GM23338 (cell line): ENCODE measurements at regions not wholly inside any gene's neighbourhood (a gene's known extent, or its start where the extent isn't known, plus 50 kb on each side); places are given as distances from the start of the nearest gene placed in this dataset.
A peak's percentile ranks its signal among the peaks of the same experiment; 100 is the strongest.

Experiments used
- ATAC-seq: fragments of 200-7000 bp; cut with Tn5 transposase; 3 replicates; pipeline ENCODE4 v1.9.1; 2020
- DNase-seq: peaks from one replicate; pipeline ENCODE4 v3.0.0-alpha.2; 2015; ENCODE audit warnings: low spot score
- H2AFZ ChIP-seq: fragments of 200-600 bp; sonication (generic); 2 replicates; pipeline ENCODE4 v1.8.0; 2016; ENCODE audit warnings: antibody characterized with exemption, mild to moderate bottlenecking, moderate library complexity
- H3F3A ChIP-seq: fragments of 200-600 bp; sonication (generic); replicated peaks from 2 replicates; pipeline ENCODE4 v1.8.0; 2017; ENCODE audit warnings: antibody characterized with exemption, mixed run types, low read depth
- H3K27ac ChIP-seq: fragments of 200-600 bp; sonication (generic); 2 replicates; pipeline ENCODE4 v1.6.1; 2016; ENCODE audit warnings: low read depth
- H3K27me3 ChIP-seq: fragments of 200-600 bp; sonication (generic); 2 replicates; pipeline ENCODE4 v1.8.0; 2016; ENCODE audit warnings: mild to moderate bottlenecking, mixed run types, moderate library complexity; ENCODE audit not compliant: insufficient read depth
- H3K36me3 ChIP-seq: fragments of 200-600 bp; sonication (generic); 2 replicates; pipeline ENCODE4 v1.8.0; 2016; ENCODE audit warnings: mild to moderate bottlenecking; ENCODE audit not compliant: insufficient read depth
- H3K4me1 ChIP-seq: fragments of 200-600 bp; sonication (generic); 2 replicates; pipeline ENCODE4 v1.8.0; 2016; ENCODE audit warnings: mild to moderate bottlenecking, moderate library complexity; ENCODE audit not compliant: insufficient read depth
- H3K4me2 ChIP-seq: fragments of 200-600 bp; sonication (generic); 2 replicates; pipeline ENCODE4 v1.7.1; 2017; ENCODE audit warnings: mixed run types
- H3K4me3 ChIP-seq: fragments of 200-600 bp; sonication (generic); 2 replicates; pipeline ENCODE4 v1.6.1; 2016; ENCODE audit warnings: mixed run types
- H3K79me2 ChIP-seq: fragments of 200-600 bp; sonication (generic); replicated peaks from 2 replicates; pipeline ENCODE4 v1.8.0; 2017; ENCODE audit warnings: mild to moderate bottlenecking; ENCODE audit not compliant: insufficient read depth
- H3K9me2 ChIP-seq: fragments of 200-600 bp; sonication (generic); 2 replicates; pipeline ENCODE4 v1.8.0; 2017; ENCODE audit not compliant: insufficient read depth
- H4K20me1 ChIP-seq: fragments of 200-600 bp; sonication (generic); replicated peaks from 2 replicates; pipeline ENCODE4 v1.8.0; 2017; ENCODE audit warnings: mild to moderate bottlenecking; ENCODE audit not compliant: insufficient read depth
- H3K27ac Mint-ChIP-seq: 2 replicates; pipeline ENCODE4 v1.8.0; 2020; ENCODE audit warnings: inconsistent platforms, mild to moderate bottlenecking, moderate library complexity, mixed read lengths
- H3K27me3 Mint-ChIP-seq: 3 replicates; pipeline ENCODE4 v1.8.0; 2022; ENCODE audit warnings: low read depth, mild to moderate bottlenecking, moderate library complexity, mixed read lengths, inconsistent platforms; ENCODE audit not compliant: insufficient read depth, poor library complexity
- H3K36me3 Mint-ChIP-seq: 3 replicates; pipeline ENCODE4 v1.8.0; 2021; ENCODE audit warnings: low read depth, mild to moderate bottlenecking, inconsistent platforms, moderate library complexity, mixed read lengths
- H3K4me1 Mint-ChIP-seq: 3 replicates; pipeline ENCODE4 v1.8.0; 2020; ENCODE audit warnings: mild to moderate bottlenecking, inconsistent platforms, mixed read lengths
- H3K4me3 Mint-ChIP-seq: 3 replicates; pipeline ENCODE4 v1.8.0; 2021; ENCODE audit warnings: moderate library complexity, mild to moderate bottlenecking, inconsistent platforms, mixed read lengths
- H3K9me3 Mint-ChIP-seq: 3 replicates; pipeline ENCODE4 v1.8.0; 2020; ENCODE audit warnings: moderate library complexity, mild to moderate bottlenecking, inconsistent platforms, mixed read lengths
- CREB1 ChIP-seq: fragments of 250-450 bp; sonication (Bioruptor Pico); IDR thresholded peaks from 2 replicates; pipeline ENCODE4 v1.5.0; 2020; ENCODE audit warnings: low read depth, mild to moderate bottlenecking, moderate library complexity
- ETS1 ChIP-seq: IDR thresholded peaks from 2 replicates; pipeline ENCODE4 v1.6.1; 2016; ENCODE audit warnings: antibody characterized with exemption
- EZH2 ChIP-seq: fragments of 200-600 bp; sonication (generic); IDR thresholded peaks from one replicate; pipeline ENCODE4 v1.8.0; 2017; ENCODE audit warnings: antibody characterized with exemption, mild to moderate bottlenecking, low read depth; ENCODE audit not compliant: unreplicated experiment
- EZH2phosphoT487 ChIP-seq: fragments of 200-600 bp; sonication (generic); IDR thresholded peaks from one replicate; pipeline ENCODE4 v1.8.1; 2018; ENCODE audit warnings: antibody characterized with exemption; ENCODE audit not compliant: unreplicated experiment
- JUNB ChIP-seq: IDR thresholded peaks from one replicate; pipeline ENCODE4 v1.6.1; 2016; ENCODE audit warnings: antibody characterized with exemption; ENCODE audit not compliant: unreplicated experiment
- NANOG ChIP-seq: IDR thresholded peaks from 2 replicates; pipeline ENCODE4 v1.6.1; 2016; ENCODE audit warnings: antibody characterized with exemption, borderline replicate concordance
- POLR2AphosphoS5 ChIP-seq: IDR thresholded peaks from 2 replicates; pipeline ENCODE4 v1.6.1; 2016; ENCODE audit warnings: antibody characterized with exemption, low read depth
- REST ChIP-seq: IDR thresholded peaks from one replicate; pipeline ENCODE4 v1.6.1; 2018; ENCODE audit warnings: antibody characterized with exemption; ENCODE audit not compliant: unreplicated experiment
- STAT1 ChIP-seq: IDR thresholded peaks from one replicate; pipeline ENCODE4 v1.6.1; 2016; ENCODE audit warnings: antibody characterized with exemption; ENCODE audit not compliant: unreplicated experiment
- ZNF331 ChIP-seq: fragments of 250-450 bp; sonication (Bioruptor Pico); IDR thresholded peaks from 2 replicates; pipeline ENCODE4 v1.5.0; 2020; ENCODE audit warnings: low read depth, mild to moderate bottlenecking, moderate library complexity
- ZNF462 ChIP-seq: fragments of 250-450 bp; sonication (Bioruptor Pico); IDR thresholded peaks from 2 replicates; pipeline ENCODE4 v1.5.0; 2020; ENCODE audit warnings: mild to moderate bottlenecking, moderate library complexity

- H3K4me1 Mint-ChIP-seq = peaks cover 7% of the 10 kb centered on the region
- no peak overlapping the region for H2AFZ ChIP-seq
- no peaks in the 10 kb centered on the region; the same call in 1 of the 2 replicates for H3K36me3 ChIP-seq
- peaks cover 7% of the 10 kb centered on the region; the same call in 1 of the 2 replicates for H3K4me1 ChIP-seq
- peak; percentile 22 for DNase-seq
- peaks cover 9% of the 10 kb centered on the region for H3K9me3 Mint-ChIP-seq
- H3K27me3 ChIP-seq = no peaks in the 10 kb centered on the region
- no peak overlapping the region for H3K4me3 ChIP-seq
- no peak overlapping the region for H3K4me3 Mint-ChIP-seq
- H3K27ac Mint-ChIP-seq = peak overlapping the region; percentile 80
- peaks cover 10% of the 10 kb centered on the region for H3K9me2 ChIP-seq
- H3F3A ChIP-seq = no peaks in the 10 kb centered on the region
- H3K79me2 ChIP-seq = no peaks in the 10 kb centered on the region
- peak overlapping the region; percentile 28 for H3K27ac ChIP-seq
- no peak for TF ChIP-seq ZNF331 (CRISPR knock-in tag)
- no peak for TF ChIP-seq STAT1
- TF ChIP-seq EZH2phosphoT487 = no peak
- TF ChIP-seq NANOG = no peak
- TF ChIP-seq EZH2 = no peak
- TF ChIP-seq POLR2AphosphoS5 = no peak
- no peak for TF ChIP-seq ETS1
- no peak for TF ChIP-seq JUNB
- TF ChIP-seq ZNF462 = no peak
- no peak for TF ChIP-seq REST
- TF ChIP-seq CREB1 (CRISPR knock-in tag) = no peak
- ATAC-seq = peak; percentile 50; the same call in 2 of the 3 replicates
- peaks cover 10% of the 10 kb centered on the region for H3K36me3 Mint-ChIP-seq
- H3K4me2 ChIP-seq = no peak overlapping the region
- no peaks in the 10 kb centered on the region for H4K20me1 ChIP-seq
- peaks cover 2% of the 10 kb centered on the region for H3K27me3 Mint-ChIP-seq
Measured at GRCh38 chr2:207385076-207385475, 144.7 kb upstream of the CREB1 start.
